ENCODE measurements at regions not wholly inside any gene's neighbourhood (a gene's known extent, or its start where the extent isn't known, plus 50 kb on each side); places are given as distances from the start of the nearest gene placed in this dataset.

DNA sequence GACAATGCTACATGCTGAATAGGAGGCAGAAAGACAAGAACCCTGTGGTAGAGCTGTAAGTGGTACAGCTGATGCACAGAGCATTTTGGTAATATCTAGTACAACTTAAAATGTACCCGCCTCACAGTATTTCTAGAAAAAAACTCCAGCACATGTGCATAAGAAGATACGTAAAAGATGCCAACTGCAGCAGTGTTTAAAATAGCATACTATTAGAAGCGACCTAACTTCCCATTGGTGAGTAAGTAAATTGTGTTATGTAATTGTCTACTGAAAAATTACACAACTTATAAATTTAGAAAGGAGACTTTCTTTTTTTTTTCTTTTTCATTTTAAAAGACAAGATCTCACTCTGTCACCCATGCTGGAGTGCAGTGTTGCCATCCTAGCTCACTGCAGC lies 114.3 kb upstream of the CAND1 start:
- TF ChIP-seq CTCF (IDR thresholded peaks at IDR 0.05) (no peak), POLR2A (IDR thresholded peaks at IDR 0.05) (no peak), EP300 (IDR thresholded peaks at IDR 0.05) (no peak)

Measured in tibial nerve (tissue), 4 donors.